OCI-LY1 (cell line): ENCODE measurements at regions not wholly inside any gene's neighbourhood (a gene's known extent, or its start where the extent isn't known, plus 50 kb on each side); places are given as distances from the start of the nearest gene placed in this dataset.

ENCODE experiments used
- CTCF ChIP-seq: fragments of 200-600 bp; sonication (generic), shearing (Covaris generic); IDR thresholded peaks from 2 replicates; pipeline ENCODE4 v1.5.1; 2017; ENCODE audit warnings: mild to moderate bottlenecking, antibody characterized with exemption, low read length, moderate library complexity, mixed read lengths
- EZH2 ChIP-seq: fragments of 200-600 bp; sonication (generic), shearing (Covaris generic); IDR thresholded peaks from 2 replicates; pipeline ENCODE4 v1.8.0; 2017; ENCODE audit warnings: borderline replicate concordance, mixed run types, mild to moderate bottlenecking, antibody characterized with exemption, low read length, moderate library complexity, mixed read lengths

- TF ChIP-seq CTCF (no peak), EZH2 (no peak)
Measured at GRCh38 chr16:27638833-27639560, 89.1 kb downstream of the KATNIP start.
